Stomach (tissue), 4 donors: ENCODE measurements at regions not wholly inside any gene's neighbourhood (a gene's known extent, or its start where the extent isn't known, plus 50 kb on each side); places are given as distances from the start of the nearest gene placed in this dataset.

ENCODE experiments used
- POLR2AphosphoS5 ChIP-seq, 3 donors: sonication (generic); formaldehyde crosslinking; IDR thresholded peaks; one replicate each; pipeline ENCODE4 v1.6.1; 2016; ENCODE audit warnings: antibody characterized with exemption in 3 of 3
- TF ChIP-seq, protein P1 (sequence below), 7 experiments: fragments of 450-650 bp in 4 of 7; fragments of 200-600 bp in 3 of 7; sonication (generic) in 3 of 7; IDR thresholded peaks; one replicate each; pipeline ENCODE4 v1.5.1; 2016 to 2019; ENCODE audit warnings: antibody characterized with exemption in 7 of 7, control low read depth in 2 of 7, mild to moderate bottlenecking in 1 of 7

GRCh38 chr4:179200681-179201080, 1758.4 kb upstream of the AGA start:
- TF ChIP-seq, protein P1, sequence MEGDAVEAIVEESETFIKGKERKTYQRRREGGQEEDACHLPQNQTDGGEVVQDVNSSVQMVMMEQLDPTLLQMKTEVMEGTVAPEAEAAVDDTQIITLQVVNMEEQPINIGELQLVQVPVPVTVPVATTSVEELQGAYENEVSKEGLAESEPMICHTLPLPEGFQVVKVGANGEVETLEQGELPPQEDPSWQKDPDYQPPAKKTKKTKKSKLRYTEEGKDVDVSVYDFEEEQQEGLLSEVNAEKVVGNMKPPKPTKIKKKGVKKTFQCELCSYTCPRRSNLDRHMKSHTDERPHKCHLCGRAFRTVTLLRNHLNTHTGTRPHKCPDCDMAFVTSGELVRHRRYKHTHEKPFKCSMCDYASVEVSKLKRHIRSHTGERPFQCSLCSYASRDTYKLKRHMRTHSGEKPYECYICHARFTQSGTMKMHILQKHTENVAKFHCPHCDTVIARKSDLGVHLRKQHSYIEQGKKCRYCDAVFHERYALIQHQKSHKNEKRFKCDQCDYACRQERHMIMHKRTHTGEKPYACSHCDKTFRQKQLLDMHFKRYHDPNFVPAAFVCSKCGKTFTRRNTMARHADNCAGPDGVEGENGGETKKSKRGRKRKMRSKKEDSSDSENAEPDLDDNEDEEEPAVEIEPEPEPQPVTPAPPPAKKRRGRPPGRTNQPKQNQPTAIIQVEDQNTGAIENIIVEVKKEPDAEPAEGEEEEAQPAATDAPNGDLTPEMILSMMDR (IDR thresholded peaks at IDR 0.05), result no peak
- no peak for TF ChIP-seq POLR2AphosphoS5 (IDR thresholded peaks at IDR 0.05)
